ENCODE measurements at regions not wholly inside any gene's neighbourhood (a gene's known extent, or its start where the extent isn't known, plus 50 kb on each side); places are given as distances from the start of the nearest gene placed in this dataset.
A peak's percentile ranks its signal among the peaks of the same experiment; 100 is the strongest.
"Not testable (repeated sequence)": the region's sequence is repeated elsewhere in the genome, so short reads cannot be mapped to it uniquely, and the experiment has no call there.

DNA sequence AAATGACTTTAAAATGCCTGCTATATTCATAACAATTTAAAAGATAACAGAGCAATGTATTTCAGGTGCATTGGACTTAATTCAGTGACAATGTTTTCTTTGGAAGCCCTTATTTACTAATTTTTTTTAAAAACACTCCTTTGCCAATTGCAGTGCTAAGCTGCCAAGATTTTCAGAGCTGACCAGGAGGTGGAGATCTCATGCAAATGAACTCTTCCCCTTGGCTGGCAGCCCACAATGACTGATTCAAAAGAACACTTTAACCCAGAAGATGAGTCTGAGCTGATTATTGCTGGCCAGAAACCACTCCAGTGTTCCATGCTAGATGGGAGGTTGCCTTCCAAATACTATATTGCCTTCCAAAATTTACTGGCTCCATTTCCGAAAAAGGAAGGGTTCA is 128.3 kb upstream of the CCNH start:
- Mint-ChIP-seq H3K27me3 (peaks cover 8% of the 10 kb centered on the region), H3K4me3 (no peak overlapping the region), H3K9me3 (peaks cover 0 to 3% (median 0%) of the 10 kb centered on the region in 7 donors), H3K27ac (no peak overlapping the region), H3K4me1 (no peaks in the 10 kb centered on the region), H3K36me3 (no peaks in the 10 kb centered on the region)
- no peaks in the 10 kb centered on the region for H3K27me3 ChIP-seq (ENCODE audit: control insufficient read depth, insufficient read depth, low read length)
- H3K4me3 ChIP-seq (ENCODE audit: low read depth, low read length): no peak overlapping the region
- no peaks in the 10 kb centered on the region for H3K4me1 ChIP-seq (ENCODE audit: control insufficient read depth, insufficient read depth, low read length, poor library complexity, severe bottlenecking)
- H3K36me3 ChIP-seq (ENCODE audit: control insufficient read depth, insufficient read depth, low read length): no peaks in the 10 kb centered on the region
- DNase-seq (no peak), ATAC-seq (ENCODE audit: low read depth in 2 of 2) (no peak)
- H3K27ac ChIP-seq (ENCODE audit: insufficient read depth, low read length, poor library complexity, severe bottlenecking): no peak overlapping the region
- H3K9me3 ChIP-seq (ENCODE audit: control insufficient read depth in 2 of 2, low read length in 2 of 2): no peaks in the 10 kb centered on the region

DNA sequence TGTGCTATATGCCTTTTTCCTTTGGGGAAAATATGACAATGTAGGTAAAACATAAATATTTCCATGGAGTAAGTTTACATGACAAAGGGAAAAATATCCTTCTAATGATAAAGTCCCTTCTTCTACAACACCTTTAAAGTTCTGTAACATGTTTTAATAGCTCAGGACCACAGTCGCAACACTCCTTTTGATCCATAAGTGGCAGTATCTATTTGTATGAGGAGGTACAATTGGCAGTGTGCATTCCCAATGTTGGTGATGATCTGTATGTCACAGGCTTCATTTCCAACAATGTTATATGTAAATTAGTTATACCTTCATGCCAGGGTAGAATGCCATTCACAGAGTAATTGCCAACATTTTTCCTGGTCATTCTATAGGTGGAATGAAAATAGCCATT is 127.1 kb upstream of the CCNH start:
- Mint-ChIP-seq H3K36me3 (no peaks in the 10 kb centered on the region), H3K4me3 (no peak overlapping the region), H3K9me3 (peaks cover 0 to 3% (median 0%) of the 10 kb centered on the region in 7 donors), H3K27ac (no peak overlapping the region), H3K4me1 (no peaks in the 10 kb centered on the region), H3K27me3 (peaks cover 9% of the 10 kb centered on the region)
- H3K9me3 ChIP-seq (ENCODE audit: control insufficient read depth in 2 of 2, low read length in 2 of 2): no peaks in the 10 kb centered on the region
- DNase-seq (no peak), ATAC-seq (ENCODE audit: low read depth in 2 of 2) (no peak)
- H3K36me3 ChIP-seq (ENCODE audit: control insufficient read depth, insufficient read depth, low read length): no peaks in the 10 kb centered on the region
- no peak overlapping the region for H3K4me3 ChIP-seq (ENCODE audit: low read depth, low read length)
- no peak overlapping the region for H3K27ac ChIP-seq (ENCODE audit: insufficient read depth, low read length, poor library complexity, severe bottlenecking)
- H3K4me1 ChIP-seq (ENCODE audit: control insufficient read depth, insufficient read depth, low read length, poor library complexity, severe bottlenecking): no peaks in the 10 kb centered on the region
- H3K27me3 ChIP-seq (ENCODE audit: control insufficient read depth, insufficient read depth, low read length): no peaks in the 10 kb centered on the region

DNA sequence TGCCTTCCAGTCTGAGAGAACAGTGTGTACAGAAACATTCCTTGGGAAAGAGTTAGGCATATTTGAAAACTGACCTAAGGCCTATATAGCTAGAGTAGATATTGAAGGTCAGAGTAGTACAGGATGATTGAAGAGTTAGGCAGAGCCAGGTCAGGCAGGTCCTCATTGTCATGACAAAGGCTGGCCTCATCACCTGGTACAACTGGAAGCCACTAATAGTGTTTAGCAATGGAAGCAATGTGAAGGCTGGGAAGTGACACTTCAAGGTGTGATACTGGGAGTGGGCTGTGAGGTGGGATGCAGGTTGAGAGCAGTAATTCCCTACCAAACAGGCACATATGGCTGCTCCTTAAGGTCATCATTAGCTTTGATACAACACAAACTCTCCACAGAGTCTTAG is 123.6 kb upstream of the CCNH start:
- ATAC-seq (ENCODE audit: low read depth in 2 of 2) (no peak), DNase-seq (no peak)
- H3K9me3 Mint-ChIP-seq: peaks cover 0 to 2% (median 0%) of the 10 kb centered on the region in 7 donors
- H3K4me1 Mint-ChIP-seq: no peaks in the 10 kb centered on the region
- no peaks in the 10 kb centered on the region for H3K36me3 ChIP-seq (ENCODE audit: control insufficient read depth, insufficient read depth, low read length)
- H3K36me3 Mint-ChIP-seq: no peaks in the 10 kb centered on the region
- H3K9me3 ChIP-seq (ENCODE audit: control insufficient read depth in 2 of 2, low read length in 2 of 2): no peaks in the 10 kb centered on the region
- no peak overlapping the region for H3K27ac Mint-ChIP-seq
- no peak overlapping the region for H3K4me3 Mint-ChIP-seq
- H3K27me3 Mint-ChIP-seq: peaks cover 9% of the 10 kb centered on the region
- H3K4me1 ChIP-seq (ENCODE audit: control insufficient read depth, insufficient read depth, low read length, poor library complexity, severe bottlenecking): no peaks in the 10 kb centered on the region
- no peak overlapping the region for H3K4me3 ChIP-seq (ENCODE audit: low read depth, low read length)
- no peaks in the 10 kb centered on the region for H3K27me3 ChIP-seq (ENCODE audit: control insufficient read depth, insufficient read depth, low read length)
- H3K27ac ChIP-seq (ENCODE audit: insufficient read depth, low read length, poor library complexity, severe bottlenecking): no peak overlapping the region

GRCh38 chr5:87535706-87536105 is 123.0 kb upstream of the CCNH start:
- Histone ChIP-seq H3K36me3 (ENCODE audit: control insufficient read depth, insufficient read depth, low read length) (no peaks in the 10 kb centered on the region), H3K9me3 (ENCODE audit: control insufficient read depth in 2 of 2, low read length in 2 of 2) (no peaks in the 10 kb centered on the region), H3K27ac (ENCODE audit: insufficient read depth, low read length, poor library complexity, severe bottlenecking) (no peak overlapping the region), H3K4me3 (ENCODE audit: low read depth, low read length) (no peak overlapping the region), H3K4me1 (ENCODE audit: control insufficient read depth, insufficient read depth, low read length, poor library complexity, severe bottlenecking) (no peaks in the 10 kb centered on the region), H3K27me3 (ENCODE audit: control insufficient read depth, insufficient read depth, low read length) (no peaks in the 10 kb centered on the region)
- Mint-ChIP-seq H3K27ac (no peak overlapping the region), H3K36me3 (no peaks in the 10 kb centered on the region), H3K9me3 (peaks cover 0 to 2% (median 0%) of the 10 kb centered on the region in 7 donors), H3K4me3 (no peak overlapping the region), H3K4me1 (no peaks in the 10 kb centered on the region), H3K27me3 (peaks cover 12% of the 10 kb centered on the region)
- no peak for DNase-seq
- ATAC-seq (ENCODE audit: low read depth in 2 of 2): no peak

GRCh38 chr5:87529486-87530076 is 116.9 kb upstream of the CCNH start:
- Histone ChIP-seq H3K4me3 (ENCODE audit: low read depth, low read length) (no peak overlapping the region), H3K27me3 (ENCODE audit: control insufficient read depth, insufficient read depth, low read length) (no peaks in the 10 kb centered on the region), H3K9me3 (ENCODE audit: control insufficient read depth in 2 of 2, low read length in 2 of 2) (no peaks in the 10 kb centered on the region), H3K27ac (ENCODE audit: insufficient read depth, low read length, poor library complexity, severe bottlenecking) (no peak overlapping the region), H3K4me1 (ENCODE audit: control insufficient read depth, insufficient read depth, low read length, poor library complexity, severe bottlenecking) (no peaks in the 10 kb centered on the region), H3K36me3 (ENCODE audit: control insufficient read depth, insufficient read depth, low read length) (no peaks in the 10 kb centered on the region)
- peaks cover 0 to 3% (median 0%) of the 10 kb centered on the region in 7 donors for H3K9me3 Mint-ChIP-seq
- no peak overlapping the region for H3K4me3 Mint-ChIP-seq
- H3K27me3 Mint-ChIP-seq: peaks cover 19% of the 10 kb centered on the region
- no peaks in the 10 kb centered on the region for H3K4me1 Mint-ChIP-seq
- ATAC-seq (ENCODE audit: low read depth in 2 of 2): no peak
- no peaks in the 10 kb centered on the region for H3K36me3 Mint-ChIP-seq
- DNase-seq: no peak
- no peak overlapping the region for H3K27ac Mint-ChIP-seq

DNA sequence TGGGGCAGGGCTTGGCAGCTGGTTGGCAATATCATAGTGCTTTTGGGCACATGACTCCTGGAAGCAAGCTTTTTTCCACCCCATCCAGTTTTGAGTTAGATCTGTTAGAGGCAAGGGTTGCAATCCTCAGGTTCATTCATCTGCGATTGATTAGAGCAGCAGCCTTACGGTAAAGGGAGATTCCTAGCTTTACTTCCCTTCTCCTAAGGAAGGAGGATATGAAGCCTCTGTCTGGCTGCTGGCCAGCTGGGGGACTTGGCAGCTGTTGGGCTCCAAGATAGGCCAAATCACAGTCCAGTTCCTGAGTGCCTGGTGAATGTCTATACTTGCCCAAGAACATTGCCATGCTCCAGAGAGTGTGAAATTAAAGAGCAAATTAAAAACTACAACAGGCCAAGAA is 113.4 kb upstream of the CCNH start:
- no peaks in the 10 kb centered on the region for H3K9me3 ChIP-seq (ENCODE audit: control insufficient read depth in 2 of 2, low read length in 2 of 2)
- H3K4me1 ChIP-seq (ENCODE audit: control insufficient read depth, insufficient read depth, low read length, poor library complexity, severe bottlenecking): no peaks in the 10 kb centered on the region
- H3K27me3 Mint-ChIP-seq: peaks cover 15% of the 10 kb centered on the region
- no peak overlapping the region for H3K4me3 ChIP-seq (ENCODE audit: low read depth, low read length)
- no peaks in the 10 kb centered on the region for H3K4me1 Mint-ChIP-seq
- no peak overlapping the region for H3K27ac Mint-ChIP-seq
- ATAC-seq (ENCODE audit: low read depth in 2 of 2) (no peak), DNase-seq (no peak)
- H3K27ac ChIP-seq (ENCODE audit: insufficient read depth, low read length, poor library complexity, severe bottlenecking): no peak overlapping the region
- H3K4me3 Mint-ChIP-seq: no peak overlapping the region
- peaks cover 0 to 3% (median 0%) of the 10 kb centered on the region in 7 donors for H3K9me3 Mint-ChIP-seq
- no peaks in the 10 kb centered on the region for H3K27me3 ChIP-seq (ENCODE audit: control insufficient read depth, insufficient read depth, low read length)
- no peaks in the 10 kb centered on the region for H3K36me3 ChIP-seq (ENCODE audit: control insufficient read depth, insufficient read depth, low read length)
- H3K36me3 Mint-ChIP-seq: no peaks in the 10 kb centered on the region

GRCh38 chr5:87524217-87524616 is 111.5 kb upstream of the CCNH start:
- ATAC-seq (ENCODE audit: low read depth in 2 of 2) (no peak), DNase-seq (no peak)
- no peak overlapping the region for H3K4me3 Mint-ChIP-seq
- Histone ChIP-seq H3K4me3 (ENCODE audit: low read depth, low read length) (no peak overlapping the region), H3K27ac (ENCODE audit: insufficient read depth, low read length, poor library complexity, severe bottlenecking) (no peak overlapping the region), H3K9me3 (ENCODE audit: control insufficient read depth in 2 of 2, low read length in 2 of 2) (no peaks in the 10 kb centered on the region), H3K27me3 (ENCODE audit: control insufficient read depth, insufficient read depth, low read length) (no peaks in the 10 kb centered on the region), H3K36me3 (ENCODE audit: control insufficient read depth, insufficient read depth, low read length) (no peaks in the 10 kb centered on the region), H3K4me1 (ENCODE audit: control insufficient read depth, insufficient read depth, low read length, poor library complexity, severe bottlenecking) (no peaks in the 10 kb centered on the region)
- H3K4me1 Mint-ChIP-seq: no peaks in the 10 kb centered on the region
- peaks cover 6% of the 10 kb centered on the region for H3K27me3 Mint-ChIP-seq
- H3K36me3 Mint-ChIP-seq: no peaks in the 10 kb centered on the region
- H3K27ac Mint-ChIP-seq: no peak overlapping the region
- peaks cover 0 to 3% (median 0%) of the 10 kb centered on the region in 7 donors for H3K9me3 Mint-ChIP-seq

- H3K4me1 Mint-ChIP-seq; H3K27ac ChIP-seq (ENCODE audit: insufficient read depth, low read length, poor library complexity, severe bottlenecking); ATAC-seq (ENCODE audit: low read depth in 2 of 2); H3K36me3 ChIP-seq (ENCODE audit: control insufficient read depth, insufficient read depth, low read length); H3K9me3 Mint-ChIP-seq; H3K4me3 Mint-ChIP-seq; H3K36me3 Mint-ChIP-seq; DNase-seq; H3K4me3 ChIP-seq (ENCODE audit: low read depth, low read length); H3K9me3 ChIP-seq (ENCODE audit: control insufficient read depth in 2 of 2, low read length in 2 of 2); H3K27me3 Mint-ChIP-seq; H3K27me3 ChIP-seq (ENCODE audit: control insufficient read depth, insufficient read depth, low read length); H3K4me1 ChIP-seq (ENCODE audit: control insufficient read depth, insufficient read depth, low read length, poor library complexity, severe bottlenecking): not testable (repeated sequence)
- H3K27ac Mint-ChIP-seq: peak overlapping the region in 1 of 3 donors; percentile 18
These were observed 99.0 kb upstream of the CCNH start for GRCh38 chr5:87511778-87512177.
